HCT116 (cell line): ENCODE measurements at regions not wholly inside any gene's neighbourhood (a gene's known extent, or its start where the extent isn't known, plus 50 kb on each side); places are given as distances from the start of the nearest gene placed in this dataset.

Source experiments
- ATAC-seq: fragments of 200-7000 bp; cut with Tn5 transposase; 2 replicates; pipeline ENCODE4 v1.9.1; 2020; ENCODE audit warnings: mild to moderate bottlenecking, moderate library complexity
- BruUV-seq: library from RNA; stranded (reverse); fragments of 400-500 nt; replicated peaks from 2 replicates; lab custom pipeline; 2021; lab: Mats Ljungman, UMichigan
- CTCF ChIA-PET: fragments of 300-600 bp; sonication (Branson Sonifier 250); formaldehyde crosslinking; loops from one replicate; lab custom pipeline; 2021; ENCODE audit warnings: antibody characterized with exemption; lab: Charles Lee
- POLR2A ChIA-PET: fragments of 300-600, 350-600 bp; sonication (Branson Sonifier 250); formaldehyde crosslinking; loops from one replicate; lab custom pipeline; 2021; ENCODE audit warnings: antibody characterized with exemption; lab: Charles Lee
- RAD21 ChIA-PET, 2 experiments: fragments of 300-600 bp; sonication (Branson Sonifier 250); formaldehyde crosslinking; loops; one replicate each; lab custom pipeline; 2023; ENCODE audit warnings: low total read pairs in 2 of 2; ENCODE audit not compliant: uncharacterized antibody in 2 of 2, unreplicated experiment in 2 of 2, low non-redundant PET in 1 of 2; lab: Charles Lee
- DNase-seq: peaks from one replicate; pipeline ENCODE4 v3.0.0-alpha.2; 2010; ENCODE audit warnings: low read depth, low spot score
- H2AFZ ChIP-seq: fragments of 200-600 bp; shearing (Covaris generic), sonication (generic); 2 replicates; pipeline ENCODE4 v1.6.1; 2017; ENCODE audit warnings: low read depth, mixed run types, mixed read lengths, antibody characterized with exemption, low read length; ENCODE audit not compliant: poor library complexity, severe bottlenecking
- H3K27ac ChIP-seq: 2 replicates; pipeline ENCODE4 v1.5.1; 2012; ENCODE audit warnings: low read depth, low read length
- H3K27me3 ChIP-seq: fragments of 200-600 bp; sonication (generic); 2 replicates; pipeline ENCODE4 v1.6.1; 2016; ENCODE audit warnings: mixed run types, low read length, mixed read lengths; ENCODE audit not compliant: insufficient read depth
- H3K36me3 ChIP-seq, 2 experiments: fragments of 200-500 bp in 1 of 2; fragments of 200-600 bp in 1 of 2; sonication (Bioruptor generic) in 1 of 2; sonication (generic) in 1 of 2; 2 replicates each; pipeline versions ENCODE4 v1.5.1 to v1.6.1; 2014 to 2016; ENCODE audit warnings: low read length in 2 of 2, inconsistent platforms in 1 of 2, mixed read lengths in 1 of 2, mixed run types in 1 of 2; ENCODE audit not compliant: insufficient read depth in 2 of 2, control insufficient read depth in 1 of 2
- H3K4me1 ChIP-seq, 2 experiments: fragments of 200-600 bp in 1 of 2; sonication (generic) in 1 of 2; 2 replicates each; pipeline versions ENCODE4 v1.5.1 to v1.6.1; 2012 to 2017; ENCODE audit warnings: low read length in 2 of 2, inconsistent platforms in 1 of 2, mild to moderate bottlenecking in 1 of 2, mixed read lengths in 1 of 2, mixed run types in 1 of 2, moderate library complexity in 1 of 2; ENCODE audit not compliant: insufficient read depth in 2 of 2, control insufficient read depth in 1 of 2
- H3K4me2 ChIP-seq: fragments of 200-600 bp; sonication (generic); 2 replicates; pipeline ENCODE4 v1.6.1; 2017; ENCODE audit warnings: mixed run types, low read length, mixed read lengths
- H3K4me3 ChIP-seq, 2 experiments: fragments of 200-600 bp in 1 of 2; sonication (generic) in 1 of 2; replicated peaks in 1 of 2; 2 replicates each; pipeline ENCODE4 v1.5.1; 2011 to 2016; ENCODE audit warnings: low read length in 2 of 2, control low read depth in 1 of 2, low read depth in 1 of 2, mild to moderate bottlenecking in 1 of 2, mixed read lengths in 1 of 2, mixed run types in 1 of 2
- H3K79me2 ChIP-seq: fragments of 200-600 bp; sonication (generic); 2 replicates; pipeline ENCODE4 v1.6.1; 2017; ENCODE audit warnings: mild to moderate bottlenecking, mixed run types, low read length, moderate library complexity, mixed read lengths; ENCODE audit not compliant: insufficient read depth
- H3K9ac ChIP-seq: fragments of 200-600 bp; sonication (generic); 2 replicates; pipeline ENCODE4 v1.6.1; 2016; ENCODE audit warnings: low read length, mixed read lengths
- H3K9me2 ChIP-seq: fragments of 200-600 bp; sonication (generic), shearing (Covaris generic); 2 replicates; pipeline ENCODE4 v1.6.1; 2017; ENCODE audit warnings: mixed run types, mild to moderate bottlenecking, moderate library complexity; ENCODE audit not compliant: insufficient read depth
- H3K9me3 ChIP-seq, 2 experiments: fragments of 200-500 bp in 1 of 2; fragments of 200-600 bp in 1 of 2; sonication (Bioruptor generic) in 1 of 2; sonication (generic) in 1 of 2; 2 replicates each; pipeline ENCODE4 v1.6.1; 2014 to 2017; ENCODE audit warnings: low read length in 2 of 2, mixed read lengths in 2 of 2, inconsistent platforms in 1 of 2, low read depth in 1 of 2, mild to moderate bottlenecking in 1 of 2, mixed run types in 1 of 2, moderate library complexity in 1 of 2; ENCODE audit not compliant: control insufficient read depth in 1 of 2, insufficient read depth in 1 of 2
- H4K20me1 ChIP-seq: fragments of 200-600 bp; sonication (generic), shearing (Covaris generic); 2 replicates; pipeline ENCODE4 v1.6.1; 2017; ENCODE audit warnings: mixed run types, mild to moderate bottlenecking, moderate library complexity; ENCODE audit not compliant: insufficient read depth
- CBX3 ChIP-seq: IDR thresholded peaks from 2 replicates; pipeline ENCODE4 v1.6.1; 2012; ENCODE audit warnings: low read depth
- CEBPB ChIP-seq: IDR thresholded peaks from 2 replicates; pipeline ENCODE4 v1.6.1; 2012; ENCODE audit warnings: low read depth
- EGR1 ChIP-seq: IDR thresholded peaks from 2 replicates; pipeline ENCODE4 v1.6.1; 2012; ENCODE audit warnings: low read depth
- EZH2 ChIP-seq: fragments of 200-600 bp; sonication (generic); IDR thresholded peaks from 2 replicates; pipeline ENCODE4 v1.6.1; 2017; ENCODE audit warnings: antibody characterized with exemption, mixed run types
- FOSL1 ChIP-seq: IDR thresholded peaks from 2 replicates; pipeline ENCODE4 v1.6.1; 2012; ENCODE audit warnings: low read depth
- JUND ChIP-seq: IDR thresholded peaks from 2 replicates; pipeline ENCODE4 v1.6.1; 2012
- POLR2A ChIP-seq: IDR thresholded peaks from 2 replicates; pipeline ENCODE4 v1.7.0; 2011; ENCODE audit warnings: borderline replicate concordance; ENCODE audit not compliant: insufficient read depth, insufficient read length; ENCODE audit errors: extremely low read depth
- POLR2AphosphoS5 ChIP-seq: IDR thresholded peaks from 2 replicates; pipeline ENCODE4 v1.6.1; 2011; ENCODE audit warnings: mild to moderate bottlenecking, low read depth, low read length, moderate library complexity
- RAD21 ChIP-seq: IDR thresholded peaks from 2 replicates; pipeline ENCODE4 v1.6.1; 2012; ENCODE audit warnings: low read depth, mild to moderate bottlenecking
- SIN3A ChIP-seq: IDR thresholded peaks from 2 replicates; pipeline ENCODE4 v1.6.1; 2012; ENCODE audit warnings: low read depth
- SP1 ChIP-seq: IDR thresholded peaks from 2 replicates; pipeline ENCODE4 v1.6.1; 2012; ENCODE audit warnings: low read depth
- SRF ChIP-seq: IDR thresholded peaks from 2 replicates; pipeline ENCODE4 v1.6.1; 2012; ENCODE audit warnings: low read depth
- TCF7L2 ChIP-seq: IDR thresholded peaks from 2 replicates; pipeline ENCODE4 v1.7.0; 2011; ENCODE audit warnings: borderline replicate concordance, inconsistent platforms; ENCODE audit not compliant: insufficient read depth, insufficient read length; ENCODE audit errors: extremely low read depth
- YY1 ChIP-seq: IDR thresholded peaks from 2 replicates; pipeline ENCODE4 v1.6.1; 2011; ENCODE audit warnings: low read length, low read depth, moderate library complexity, mild to moderate bottlenecking; ENCODE audit not compliant: insufficient replicate concordance; ENCODE audit errors: extremely low read depth
- ZFX ChIP-seq: fragments of 450-650 bp; IDR thresholded peaks from 2 replicates; pipeline ENCODE4 v1.6.1; 2017
- ZNF274 ChIP-seq: fragments of 200-500 bp; sonication (Bioruptor generic); IDR thresholded peaks from 2 replicates; pipeline ENCODE4 v1.6.1; 2014; ENCODE audit warnings: mild to moderate bottlenecking, low read depth, low read length, inconsistent platforms
- intact Hi-C: fragments of 100-400 bp; cut with micrococcal nuclease; formaldehyde crosslinking; loops from 2 replicates; pipeline ENCODE4 v1.10.0; 2022
- TF ChIP-seq, protein P1 (sequence below): IDR thresholded peaks from 2 replicates; pipeline ENCODE4 v1.6.1; 2011; ENCODE audit warnings: mild to moderate bottlenecking, low read length, moderate library complexity; ENCODE audit not compliant: insufficient replicate concordance; ENCODE audit errors: extremely low read depth
- TF ChIP-seq, protein P2 (sequence below): IDR thresholded peaks from 2 replicates; pipeline ENCODE4 v1.6.1; 2012
- TF ChIP-seq, protein P3 (sequence below), 3 experiments: fragments of 200-600 bp in 1 of 3; sonication (generic) in 1 of 3; IDR thresholded peaks in 2 of 3; conservative IDR thresholded peaks in 1 of 3; 2 replicates each; pipeline ENCODE4 v1.5.1; 2012 to 2017; ENCODE audit warnings: low read depth in 2 of 3, low read length in 2 of 3, antibody characterized with exemption in 1 of 3, borderline replicate concordance in 1 of 3, control low read depth in 1 of 3, mild to moderate bottlenecking in 1 of 3, mixed read lengths in 1 of 3, mixed run types in 1 of 3, moderate library complexity in 1 of 3; ENCODE audit not compliant: insufficient read depth in 1 of 3
- TF ChIP-seq, protein P4 (sequence below): IDR thresholded peaks from 2 replicates; pipeline ENCODE4 v1.6.1; 2012

DNA sequence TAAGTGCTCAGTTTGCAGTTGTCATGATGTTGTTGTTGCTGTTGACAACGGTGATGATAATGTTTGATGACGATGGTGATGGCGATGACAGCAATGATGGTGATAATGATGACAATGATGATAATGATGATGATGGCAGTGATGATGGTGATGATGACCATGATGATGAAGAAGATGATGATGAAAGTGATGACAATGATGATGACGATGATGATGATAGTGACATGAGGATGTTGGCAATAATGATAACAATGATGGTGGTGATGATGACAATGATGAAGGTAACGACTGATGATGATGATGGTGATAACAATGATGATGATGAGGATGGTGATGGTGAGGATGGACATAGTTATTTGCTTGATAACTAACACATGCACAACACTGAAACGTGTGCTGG is 778.5 kb downstream of the VRK1 start:
- no peaks in the 10 kb centered on the region for H3K4me1 ChIP-seq
- ATAC-seq, result no peak
- TF ChIP-seq POLR2A (no peak), POLR2AphosphoS5 (no peak), SRF (no peak), ZNF274 (no peak), ZFX (no peak), JUND (no peak), CEBPB (no peak), EGR1 (no peak), EZH2 (no peak), CBX3 (no peak), YY1 (no peak), SP1 (no peak), SIN3A (no peak), FOSL1 (no peak), TCF7L2 (no peak), RAD21 (no peak)
- TF ChIP-seq, protein P1, sequence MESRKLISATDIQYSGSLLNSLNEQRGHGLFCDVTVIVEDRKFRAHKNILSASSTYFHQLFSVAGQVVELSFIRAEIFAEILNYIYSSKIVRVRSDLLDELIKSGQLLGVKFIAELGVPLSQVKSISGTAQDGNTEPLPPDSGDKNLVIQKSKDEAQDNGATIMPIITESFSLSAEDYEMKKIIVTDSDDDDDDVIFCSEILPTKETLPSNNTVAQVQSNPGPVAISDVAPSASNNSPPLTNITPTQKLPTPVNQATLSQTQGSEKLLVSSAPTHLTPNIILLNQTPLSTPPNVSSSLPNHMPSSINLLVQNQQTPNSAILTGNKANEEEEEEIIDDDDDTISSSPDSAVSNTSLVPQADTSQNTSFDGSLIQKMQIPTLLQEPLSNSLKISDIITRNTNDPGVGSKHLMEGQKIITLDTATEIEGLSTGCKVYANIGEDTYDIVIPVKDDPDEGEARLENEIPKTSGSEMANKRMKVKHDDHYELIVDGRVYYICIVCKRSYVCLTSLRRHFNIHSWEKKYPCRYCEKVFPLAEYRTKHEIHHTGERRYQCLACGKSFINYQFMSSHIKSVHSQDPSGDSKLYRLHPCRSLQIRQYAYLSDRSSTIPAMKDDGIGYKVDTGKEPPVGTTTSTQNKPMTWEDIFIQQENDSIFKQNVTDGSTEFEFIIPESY, result no peak
- TF ChIP-seq, protein P2, sequence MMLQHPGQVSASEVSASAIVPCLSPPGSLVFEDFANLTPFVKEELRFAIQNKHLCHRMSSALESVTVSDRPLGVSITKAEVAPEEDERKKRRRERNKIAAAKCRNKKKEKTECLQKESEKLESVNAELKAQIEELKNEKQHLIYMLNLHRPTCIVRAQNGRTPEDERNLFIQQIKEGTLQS, result no peak
- TF ChIP-seq, protein P3, sequence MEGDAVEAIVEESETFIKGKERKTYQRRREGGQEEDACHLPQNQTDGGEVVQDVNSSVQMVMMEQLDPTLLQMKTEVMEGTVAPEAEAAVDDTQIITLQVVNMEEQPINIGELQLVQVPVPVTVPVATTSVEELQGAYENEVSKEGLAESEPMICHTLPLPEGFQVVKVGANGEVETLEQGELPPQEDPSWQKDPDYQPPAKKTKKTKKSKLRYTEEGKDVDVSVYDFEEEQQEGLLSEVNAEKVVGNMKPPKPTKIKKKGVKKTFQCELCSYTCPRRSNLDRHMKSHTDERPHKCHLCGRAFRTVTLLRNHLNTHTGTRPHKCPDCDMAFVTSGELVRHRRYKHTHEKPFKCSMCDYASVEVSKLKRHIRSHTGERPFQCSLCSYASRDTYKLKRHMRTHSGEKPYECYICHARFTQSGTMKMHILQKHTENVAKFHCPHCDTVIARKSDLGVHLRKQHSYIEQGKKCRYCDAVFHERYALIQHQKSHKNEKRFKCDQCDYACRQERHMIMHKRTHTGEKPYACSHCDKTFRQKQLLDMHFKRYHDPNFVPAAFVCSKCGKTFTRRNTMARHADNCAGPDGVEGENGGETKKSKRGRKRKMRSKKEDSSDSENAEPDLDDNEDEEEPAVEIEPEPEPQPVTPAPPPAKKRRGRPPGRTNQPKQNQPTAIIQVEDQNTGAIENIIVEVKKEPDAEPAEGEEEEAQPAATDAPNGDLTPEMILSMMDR (IDR thresholded peaks at IDR 0.05 in 2 of 3, conservative IDR thresholded peaks at IDR 0.05 in 1 of 3; ENCODE audit: borderline replicate concordance in 1 of 3, insufficient read depth in 1 of 3, low read depth in 2 of 3, low read length in 2 of 3), result no peak
- TF ChIP-seq, protein P4, sequence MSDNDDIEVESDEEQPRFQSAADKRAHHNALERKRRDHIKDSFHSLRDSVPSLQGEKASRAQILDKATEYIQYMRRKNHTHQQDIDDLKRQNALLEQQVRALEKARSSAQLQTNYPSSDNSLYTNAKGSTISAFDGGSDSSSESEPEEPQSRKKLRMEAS, result no peak
- TF ChIP-seq, all 23 proteins: peak for 0
- no peak for DNase-seq
- ChIA-PET POLR2A (no interaction called here), CTCF (no interaction called here), RAD21 (no interaction called here)
- Histone ChIP-seq H3K36me3 (no peaks in the 10 kb centered on the region), H3K9me3 (no peaks in the 10 kb centered on the region), H2AFZ (no peak overlapping the region), H3K27ac (no peak overlapping the region), H4K20me1 (no peaks in the 10 kb centered on the region), H3K4me3 (no peak overlapping the region), H3K9ac (no peak overlapping the region), H3K27me3 (0 out of 2 replicates have a peak, but pooled peaks cover under 1% of the 10 kb centered on the region), H3K9me2 (no peaks in the 10 kb centered on the region), H3K4me2 (no peak overlapping the region), H3K79me2 (no peaks in the 10 kb centered on the region)
- intact Hi-C loops, result no loop called here
- BruUV-seq, result no TSS peak
